H1 (cell line): ENCODE measurements at regions not wholly inside any gene's neighbourhood (a gene's known extent, or its start where the extent isn't known, plus 50 kb on each side); places are given as distances from the start of the nearest gene placed in this dataset.

Experiments used
- CTCF ChIA-PET: fragments of 300-600 bp; sonication (Branson Sonifier 250); formaldehyde crosslinking; loops from one replicate; lab custom pipeline; 2021; ENCODE audit not compliant: partially characterized antibody; lab: Charles Lee
- POLR2A ChIA-PET: fragments of 300-600 bp; sonication (Branson Sonifier 250); formaldehyde crosslinking; loops from one replicate; lab custom pipeline; 2021; ENCODE audit warnings: inconsistent platforms; ENCODE audit not compliant: partially characterized antibody; lab: Charles Lee
- DNase-seq, 2 experiments: peaks; one replicate each; pipeline versions ENCODE4 v3.0.0 to v3.0.0-alpha.2; 2010 to 2022; ENCODE audit warnings: low spot score in 2 of 2, low read depth in 1 of 2, mixed read lengths in 1 of 2
- FAIRE-seq: peaks from 2 replicates; lab custom pipeline; 2011; peaks lifted over from hg19 to GRCh38; lab: Jason Lieb, UNC
- H2AFZ ChIP-seq: 2 replicates; pipeline ENCODE4 v1.8.1; 2012; ENCODE audit warnings: low read length, inconsistent platforms
- H2AK5ac ChIP-seq: 2 replicates; pipeline ENCODE4 v1.6.1; 2013; ENCODE audit warnings: low read depth, low read length
- H2BK120ac ChIP-seq: replicated peaks from 2 replicates; pipeline ENCODE3; 2013; ENCODE audit warnings: low read depth, low read length, inconsistent platforms
- H2BK12ac ChIP-seq: 2 replicates; pipeline ENCODE4 v1.6.1; 2013; ENCODE audit warnings: low read depth, low read length
- H2BK15ac ChIP-seq: 2 replicates; pipeline ENCODE4 v1.6.1; 2013; ENCODE audit warnings: low read length
- H2BK20ac ChIP-seq: 2 replicates; pipeline ENCODE4 v1.6.1; 2013; ENCODE audit warnings: low read length
- H2BK5ac ChIP-seq: 2 replicates; pipeline ENCODE4 v1.6.1; 2013; ENCODE audit warnings: low read depth, low read length
- H3K14ac ChIP-seq: 2 replicates; pipeline ENCODE4 v1.6.1; 2013; ENCODE audit warnings: inconsistent platforms; ENCODE audit not compliant: insufficient read length
- H3K18ac ChIP-seq: 2 replicates; pipeline ENCODE4 v1.6.1; 2013; ENCODE audit warnings: low read length; ENCODE audit errors: extremely low read depth
- H3K23ac ChIP-seq: 2 replicates; pipeline ENCODE4 v1.6.1; 2013; ENCODE audit warnings: inconsistent platforms; ENCODE audit not compliant: insufficient read length
- H3K23me2 ChIP-seq: 2 replicates; pipeline ENCODE4 v1.6.1; 2013; ENCODE audit warnings: low read depth, low read length
- H3K27ac ChIP-seq: 2 replicates; pipeline ENCODE4 v1.6.1; 2011; ENCODE audit warnings: low read depth, low read length, inconsistent platforms
- H3K27me3 ChIP-seq, 4 experiments: replicated peaks in 1 of 4; 1 replicate in 1 of 4; 2 replicates in 3 of 4; pipeline versions ENCODE4 v1.6.1 to v1.8.1; 2011 to 2013; ENCODE audit warnings: low read length in 3 of 4, mild to moderate bottlenecking in 3 of 4, inconsistent platforms in 2 of 4, mixed read lengths in 2 of 4, moderate library complexity in 1 of 4; ENCODE audit not compliant: control insufficient read depth in 3 of 4, insufficient read depth in 3 of 4; ENCODE audit errors: extremely low read depth in 1 of 4
- H3K36me3 ChIP-seq, 4 experiments: 2 replicates each; pipeline versions ENCODE4 v1.6.1 to v1.8.1; 2011 to 2013; ENCODE audit warnings: mild to moderate bottlenecking in 4 of 4, low read length in 3 of 4, moderate library complexity in 2 of 4, control low read depth in 1 of 4, inconsistent platforms in 1 of 4; ENCODE audit not compliant: insufficient read depth in 4 of 4, control insufficient read depth in 2 of 4
- H3K4ac ChIP-seq: replicated peaks from 2 replicates; pipeline ENCODE3; 2013; ENCODE audit warnings: low read length, low read depth, mixed read lengths, inconsistent platforms; ENCODE audit not compliant: insufficient read length
- H3K4me1 ChIP-seq, 4 experiments: replicated peaks in 1 of 4; 1 replicate in 1 of 4; 2 replicates in 3 of 4; pipeline versions ENCODE4 v1.6.1 to v1.8.1; 2011 to 2013; ENCODE audit warnings: low read length in 3 of 4, inconsistent platforms in 2 of 4, mixed read lengths in 1 of 4; ENCODE audit not compliant: insufficient read depth in 4 of 4, control insufficient read depth in 3 of 4
- H3K4me2 ChIP-seq, 2 experiments: 2 replicates each; pipeline versions ENCODE4 v1.6.1 to v1.8.1; 2011 to 2013; ENCODE audit warnings: low read depth in 2 of 2, low read length in 2 of 2, control low read depth in 1 of 2, inconsistent platforms in 1 of 2, mild to moderate bottlenecking in 1 of 2; ENCODE audit not compliant: insufficient read depth in 1 of 2
- H3K4me3 ChIP-seq, 4 experiments: fragments of 200-600, 300-600 bp in 1 of 4; sonication (generic), shearing (Covaris generic), sonication (Bioruptor Twin) in 1 of 4; 2 replicates each; pipeline versions ENCODE4 v1.5.1 to v1.8.1; 2011 to 2016; ENCODE audit warnings: low read length in 4 of 4, low read depth in 3 of 4, control low read depth in 2 of 4, inconsistent platforms in 2 of 4, mild to moderate bottlenecking in 2 of 4, mixed read lengths in 1 of 4, moderate library complexity in 1 of 4; ENCODE audit not compliant: insufficient read depth in 2 of 4; ENCODE audit errors: extremely low read depth in 1 of 4
- H3K56ac ChIP-seq: replicated peaks from 2 replicates; pipeline ENCODE3; 2013; ENCODE audit warnings: low read depth, mild to moderate bottlenecking, mixed read lengths, low read length, inconsistent platforms; ENCODE audit not compliant: insufficient read length
- H3K79me1 ChIP-seq: 2 replicates; pipeline ENCODE4 v1.6.1; 2013; ENCODE audit warnings: low read depth, low read length, control low read depth
- H3K79me2 ChIP-seq, 2 experiments: 2 replicates each; pipeline versions ENCODE4 v1.6.1 to v1.8.1; 2012 to 2013; ENCODE audit warnings: low read length in 2 of 2, mild to moderate bottlenecking in 2 of 2, inconsistent platforms in 1 of 2; ENCODE audit not compliant: insufficient read depth in 2 of 2, control insufficient read depth in 1 of 2
- H3K9ac ChIP-seq, 4 experiments: replicated peaks in 1 of 4; 1 replicate in 1 of 4; 2 replicates in 3 of 4; pipeline versions ENCODE4 v1.6.1 to v1.8.1; 2011 to 2013; ENCODE audit warnings: low read depth in 3 of 4, low read length in 3 of 4, control low read depth in 2 of 4, mild to moderate bottlenecking in 2 of 4, moderate library complexity in 2 of 4, inconsistent platforms in 1 of 4; ENCODE audit errors: extremely low read depth in 1 of 4
- H3K9me3 ChIP-seq, 2 experiments: 2 replicates each; pipeline versions ENCODE4 v1.6.1 to v1.8.1; 2012 to 2013; ENCODE audit warnings: mild to moderate bottlenecking in 2 of 2, moderate library complexity in 2 of 2, control low read depth in 1 of 2, inconsistent platforms in 1 of 2, low read depth in 1 of 2, low read length in 1 of 2, mixed read lengths in 1 of 2; ENCODE audit not compliant: insufficient read depth in 2 of 2
- H4K20me1 ChIP-seq, 2 experiments: replicated peaks in 1 of 2; 2 replicates each; pipeline versions ENCODE3 to v1.8.1; 2011 to 2013; ENCODE audit warnings: inconsistent platforms in 2 of 2, low read length in 2 of 2, mild to moderate bottlenecking in 1 of 2; ENCODE audit not compliant: insufficient read depth in 2 of 2, control insufficient read depth in 1 of 2
- H4K5ac ChIP-seq: 2 replicates; pipeline ENCODE4 v1.6.1; 2013; ENCODE audit warnings: low read length, low read depth, mixed read lengths, inconsistent platforms; ENCODE audit not compliant: insufficient read length
- H4K8ac ChIP-seq: 2 replicates; pipeline ENCODE4 v1.8.0; 2013; ENCODE audit warnings: mild to moderate bottlenecking, moderate library complexity, low read length, inconsistent platforms; ENCODE audit not compliant: insufficient read depth; ENCODE audit errors: extremely low read depth
- H4K91ac ChIP-seq: replicated peaks from 2 replicates; pipeline ENCODE3; 2013; ENCODE audit warnings: low read length, mixed read lengths, inconsistent platforms; ENCODE audit not compliant: insufficient read length
- TAF7 ChIP-seq: optimal IDR thresholded peaks from 2 replicates; pipeline ENCODE3; 2011; ENCODE audit warnings: low read depth, mild to moderate bottlenecking, inconsistent platforms, low read length, moderate library complexity, borderline replicate concordance

DNA sequence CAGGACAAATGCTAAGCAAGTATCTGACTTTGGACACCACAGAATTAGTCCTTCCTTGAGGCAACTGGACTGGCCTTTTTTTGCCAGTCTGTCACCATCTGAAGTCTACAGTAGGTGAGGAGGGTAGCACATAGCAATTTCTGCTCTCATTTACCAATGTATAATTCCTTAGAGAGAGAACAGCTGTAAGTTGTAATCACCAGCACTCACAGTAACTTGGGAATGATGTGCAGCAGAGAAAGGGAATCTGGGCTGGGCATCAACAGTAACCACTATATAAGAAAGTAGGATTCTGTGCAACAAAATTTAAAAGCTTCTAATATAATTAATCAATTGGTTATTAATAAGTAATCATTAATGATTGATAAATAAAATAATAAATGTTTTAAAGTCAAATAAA, 86.3 kb upstream of the FAT3 start:
- Histone ChIP-seq H2AK5ac (no peak overlapping the region), H2BK12ac (no peak overlapping the region; the same call in 1 of the 2 replicates), H3K27ac (no peak overlapping the region), H3K23ac (no peak overlapping the region), H3K23me2 (no peaks in the 10 kb centered on the region), H3K4me3 (no peak overlapping the region), H3K79me1 (no peaks in the 10 kb centered on the region), H3K4ac (no peak overlapping the region), H4K20me1 (no peaks in the 10 kb centered on the region), H3K4me2 (no peak overlapping the region), H3K14ac (no peak overlapping the region), H3K9ac (no peak overlapping the region), H3K27me3 (peaks cover 0 to 1% (median 0%) of the 10 kb centered on the region in 4 experiments; a peak in 2 of 7 replicates), H2BK5ac (no peak overlapping the region), H4K5ac (no peak overlapping the region), H2BK120ac (no peak overlapping the region), H3K4me1 (no peaks in the 10 kb centered on the region), H4K91ac (no peak overlapping the region), H3K56ac (no peak overlapping the region), H3K36me3 (no peaks in the 10 kb centered on the region), H2BK15ac (no peak overlapping the region), H3K79me2 (no peaks in the 10 kb centered on the region), H2AFZ (0 out of 2 replicates have a peak overlapping the region, but pooled peaks have one; percentile 31), H3K18ac (no peak overlapping the region), H3K9me3 (no peaks in the 10 kb centered on the region), H2BK20ac (no peak overlapping the region), H4K8ac (no peak overlapping the region)
- FAIRE-seq, result no peak
- TF ChIP-seq TAF7, result no peak
- CTCF ChIA-PET, result interaction anchor here (0.8 to 2.6 kb wide), 4 partner anchors 10 to 748 kb away, joined by 3 to 6 read pairs (median 4); no protein-coding TSS in a partner anchor
- no peak for DNase-seq
- POLR2A ChIA-PET, result no interaction called here
